HG03558 (cell line): ENCODE measurements at regions not wholly inside any gene's neighbourhood (a gene's known extent, or its start where the extent isn't known, plus 50 kb on each side); places are given as distances from the start of the nearest gene placed in this dataset.

Source experiments
- ATAC-seq: cut with Tn5 transposase; IDR thresholded peaks from one replicate; pipeline ENCODE4 v1.9.1; 2021; ENCODE audit warnings: moderate number of reproducible peaks; ENCODE audit not compliant: unreplicated experiment; ENCODE audit errors: extremely low read depth

DNA sequence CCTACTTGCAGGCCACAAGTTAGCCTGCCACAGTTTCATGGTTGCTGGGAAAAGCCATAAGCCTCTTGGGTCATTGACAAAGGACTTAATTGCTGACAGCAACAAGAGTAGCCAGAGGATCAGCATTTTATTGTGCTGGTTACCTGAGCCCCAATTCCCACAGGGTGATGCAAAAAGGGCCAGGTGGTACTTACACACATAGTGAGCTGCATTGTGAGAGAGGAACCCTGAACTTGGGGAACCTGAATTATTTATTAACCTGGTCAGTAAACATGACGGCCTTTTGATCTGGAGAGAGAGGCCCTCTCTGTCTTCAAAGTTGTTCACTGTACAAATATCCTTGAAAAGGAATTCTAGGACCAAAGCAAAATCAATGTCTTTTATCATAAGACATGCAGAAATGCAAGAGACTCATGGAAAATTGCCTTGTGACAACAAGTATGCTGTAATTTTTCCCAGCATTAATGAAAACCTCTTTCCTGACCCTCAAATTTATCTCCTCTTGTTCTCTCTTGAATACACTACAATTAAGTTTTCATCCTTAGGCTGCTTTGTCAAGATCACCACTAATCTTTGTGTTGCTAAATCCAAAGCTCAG lies 102.9 kb upstream of the PHYHIPL start:
- no peak for ATAC-seq

DNA sequence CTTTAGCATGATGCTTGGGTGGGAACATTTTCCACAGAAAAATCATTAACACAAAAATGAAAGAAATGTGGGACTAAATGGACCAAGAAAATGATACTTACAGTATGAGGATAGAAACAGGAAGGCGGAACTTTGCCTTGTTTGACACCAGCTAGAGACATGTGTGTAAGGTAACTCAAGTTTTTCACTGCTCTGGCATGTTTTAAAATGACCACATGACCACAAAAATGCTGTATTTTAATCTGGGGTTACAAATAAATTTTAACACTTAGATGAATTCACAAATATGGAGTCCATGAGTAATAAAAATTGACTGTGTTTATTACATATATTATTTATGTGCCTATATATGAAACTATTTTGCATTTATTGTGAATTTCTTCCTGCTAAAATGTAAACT lies 100.9 kb upstream of the PHYHIPL start:
- ATAC-seq, result no peak

DNA sequence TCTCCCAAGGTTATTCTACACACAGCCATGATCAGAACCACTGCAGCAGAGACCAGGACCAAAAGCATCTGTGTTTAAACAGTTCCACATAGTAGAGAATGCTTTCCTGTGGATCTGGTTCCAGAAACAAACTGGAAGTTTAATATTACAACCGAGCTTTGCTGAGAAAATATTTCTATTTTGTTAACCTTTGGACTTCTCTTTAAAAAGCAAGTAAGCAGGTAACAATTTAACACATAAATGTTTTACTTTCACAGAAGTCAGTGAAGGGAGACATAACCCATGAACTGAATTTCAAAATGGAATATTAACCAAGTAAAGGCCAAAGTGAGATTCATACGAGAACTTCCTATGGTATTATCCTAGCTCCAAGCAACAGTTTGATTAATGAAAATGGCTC lies 98.6 kb upstream of the PHYHIPL start:
- no peak for ATAC-seq

DNA sequence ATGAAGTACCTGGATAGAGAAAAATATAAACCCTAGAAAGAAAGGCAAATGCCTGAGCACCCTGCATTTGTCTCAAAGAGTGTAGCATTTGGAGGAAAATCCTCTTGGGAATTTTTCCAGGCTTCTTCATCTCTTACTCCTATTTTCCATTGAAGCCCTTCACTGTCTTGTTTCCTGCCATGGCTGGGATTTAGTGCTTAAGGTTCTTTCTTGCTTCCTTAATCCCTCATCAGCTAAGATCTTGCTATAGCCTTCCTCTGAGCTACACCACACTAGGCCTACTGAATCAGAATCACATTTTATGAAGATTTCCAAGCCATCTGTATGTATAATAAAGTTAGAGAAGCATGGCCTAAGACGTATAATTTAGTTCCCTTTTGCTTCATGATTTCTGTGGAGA lies 97.5 kb upstream of the PHYHIPL start:
- no peak for ATAC-seq

DNA sequence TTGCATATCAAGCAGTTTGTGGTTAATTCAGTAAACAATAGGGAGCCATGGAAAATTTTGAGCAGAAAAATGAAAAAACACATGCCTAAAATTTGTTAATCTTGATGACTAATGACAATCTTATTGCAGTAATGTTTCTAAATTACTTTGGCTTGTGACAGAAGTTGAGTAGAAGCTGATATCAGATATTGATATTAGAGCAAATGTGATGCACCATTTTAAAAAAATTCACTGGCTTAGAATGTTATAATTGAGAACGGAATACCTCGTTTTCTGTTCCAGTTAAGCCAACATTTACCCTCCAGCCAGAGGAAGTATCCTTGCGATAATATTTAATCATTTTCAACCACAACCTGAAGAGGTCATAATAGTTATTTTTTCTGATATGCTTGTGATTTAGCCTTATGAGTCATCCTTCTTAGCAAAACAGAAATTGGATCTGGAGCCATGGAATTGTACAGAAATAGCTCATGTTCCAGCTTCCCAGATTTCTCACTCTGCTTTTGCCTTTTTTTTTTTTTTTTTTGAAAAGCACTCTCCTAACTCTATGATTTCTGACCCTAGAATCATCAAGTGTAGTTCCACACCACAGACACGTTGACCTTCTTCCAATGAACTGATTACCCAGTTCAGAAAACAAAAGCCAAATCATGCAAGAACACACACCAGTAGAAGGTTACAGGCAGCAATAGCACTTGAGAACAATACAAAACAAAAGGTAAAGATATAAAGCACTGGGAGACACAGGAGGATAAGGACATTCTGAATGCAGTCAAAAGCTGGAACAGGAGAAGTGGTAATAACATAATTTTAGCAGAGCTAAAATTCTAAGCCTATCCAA lies 96.8 kb upstream of the PHYHIPL start:
- no peak for ATAC-seq

DNA sequence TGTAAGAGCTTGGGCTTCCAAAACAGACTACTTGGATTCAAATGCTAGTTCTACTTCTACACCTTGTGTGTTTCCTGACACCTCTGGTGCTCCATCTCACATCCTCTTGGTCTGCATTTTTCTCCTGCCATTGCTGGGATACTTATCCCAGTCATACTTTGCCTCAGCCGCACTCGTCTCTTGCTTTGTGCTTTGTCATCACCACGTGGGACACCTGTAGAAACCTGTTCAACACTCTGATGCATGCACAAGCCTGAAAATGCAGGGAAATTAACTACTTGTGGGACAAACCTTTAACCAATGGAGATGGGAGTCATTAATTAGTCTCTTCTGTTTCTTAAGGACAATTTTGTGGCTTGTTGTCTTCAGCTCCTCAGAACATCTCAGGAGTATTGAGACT lies 94.2 kb upstream of the PHYHIPL start:
- ATAC-seq, result no peak

DNA sequence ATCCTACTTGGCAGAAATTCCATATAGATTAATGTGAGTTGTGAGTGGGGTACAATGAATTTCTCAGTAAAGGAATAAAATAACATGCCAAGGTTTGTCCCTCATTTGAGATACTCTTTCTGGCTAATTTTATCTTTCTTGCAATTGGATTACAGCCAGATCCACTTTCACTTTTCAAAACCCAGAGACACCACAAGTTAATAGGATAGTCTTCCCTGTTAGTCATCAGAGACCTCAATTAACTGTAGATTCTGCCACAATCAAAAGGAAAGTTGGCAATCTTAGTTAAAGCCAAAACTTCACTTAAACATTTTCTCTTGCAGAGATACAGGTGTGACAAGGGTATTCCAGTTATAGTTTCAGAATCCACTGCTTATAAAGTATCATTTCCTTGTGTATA lies 91.4 kb upstream of the PHYHIPL start:
- no peak for ATAC-seq

DNA sequence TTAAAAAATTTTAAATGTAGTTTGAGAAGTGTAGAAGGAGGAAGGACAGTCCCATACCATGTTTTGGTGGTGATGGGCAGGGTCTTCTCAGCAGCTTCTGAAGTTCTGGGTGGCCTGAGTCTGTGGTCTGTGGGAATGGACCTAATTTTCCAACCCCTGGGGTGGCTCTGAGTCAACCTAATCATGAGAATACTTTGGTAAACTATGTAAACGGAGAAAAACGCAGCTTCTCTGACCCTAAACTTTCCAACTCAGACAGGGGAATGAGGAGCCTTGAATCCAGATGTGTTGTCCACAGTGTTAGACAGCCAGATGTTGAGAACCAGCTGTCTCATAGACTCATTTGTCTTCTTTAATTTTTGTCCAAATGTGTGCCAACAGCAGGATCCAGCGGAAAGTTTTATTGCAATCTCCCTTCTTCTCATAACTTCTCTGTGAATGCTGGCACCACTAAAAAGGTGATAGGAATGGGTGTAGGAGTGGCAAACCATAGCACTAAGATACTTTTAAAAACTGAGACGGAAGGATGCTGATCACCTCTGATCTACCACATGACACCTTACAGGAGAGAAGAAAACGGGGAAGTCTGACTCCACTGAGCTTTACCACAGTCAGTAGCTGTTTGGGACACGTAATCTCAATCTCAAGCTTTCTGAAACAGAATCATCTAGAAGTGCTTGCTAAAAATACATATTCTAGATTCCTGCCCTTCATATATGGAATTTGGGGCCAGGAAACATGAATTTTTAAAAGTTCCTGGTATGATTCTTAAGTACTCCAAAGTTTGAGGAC lies 90.5 kb upstream of the PHYHIPL start:
- no peak for ATAC-seq

DNA sequence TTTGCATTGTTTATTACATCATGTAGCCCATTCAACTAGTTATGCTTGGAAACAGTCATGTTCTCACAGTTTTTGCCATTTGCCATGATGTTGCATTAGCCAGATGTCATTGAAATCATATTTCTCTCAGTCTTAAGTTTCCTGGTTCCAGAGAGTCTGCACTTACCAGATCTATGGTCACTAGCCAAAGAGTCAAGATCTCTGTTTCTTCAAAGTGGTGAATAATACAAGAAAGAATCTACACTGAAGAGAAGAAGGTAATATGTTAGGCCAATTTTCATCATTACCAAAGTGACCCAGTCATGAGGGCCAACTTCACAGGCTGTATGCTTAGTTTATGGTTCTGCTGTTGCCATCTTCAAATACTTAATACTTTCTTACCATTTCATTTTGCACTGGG lies 89.0 kb upstream of the PHYHIPL start:
- no peak for ATAC-seq

DNA sequence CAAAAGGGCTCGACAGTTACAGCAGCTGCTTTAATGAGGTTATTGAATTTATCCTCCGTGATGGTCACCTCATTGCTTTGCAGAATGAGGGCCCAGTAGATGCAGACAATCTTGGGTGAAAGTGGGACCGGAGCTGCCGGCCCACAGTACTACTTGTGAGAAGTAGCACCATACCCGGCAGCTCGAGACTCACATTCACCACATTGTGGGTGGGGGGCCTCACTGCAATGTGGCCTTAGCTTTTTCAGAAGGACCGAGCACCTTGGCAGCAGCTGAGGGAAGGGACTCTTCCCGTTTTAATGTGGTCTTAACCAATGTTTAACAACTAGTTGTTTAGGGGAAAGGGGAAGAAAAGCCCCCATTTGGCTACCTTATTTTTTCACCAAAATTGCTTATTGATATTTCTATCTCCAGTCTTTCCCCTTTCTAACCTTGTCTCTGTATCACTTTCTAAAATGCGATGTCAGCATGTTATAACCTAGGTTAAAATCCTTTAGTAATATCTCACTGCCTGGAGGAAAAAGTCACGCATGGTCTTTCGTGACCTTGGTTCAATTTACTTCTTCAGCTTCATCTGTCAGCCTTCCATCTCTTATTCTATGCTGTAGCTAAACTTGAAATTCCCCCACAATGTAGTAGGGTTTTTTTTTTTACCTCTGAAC lies 87.4 kb upstream of the PHYHIPL start:
- ATAC-seq, result no peak

DNA sequence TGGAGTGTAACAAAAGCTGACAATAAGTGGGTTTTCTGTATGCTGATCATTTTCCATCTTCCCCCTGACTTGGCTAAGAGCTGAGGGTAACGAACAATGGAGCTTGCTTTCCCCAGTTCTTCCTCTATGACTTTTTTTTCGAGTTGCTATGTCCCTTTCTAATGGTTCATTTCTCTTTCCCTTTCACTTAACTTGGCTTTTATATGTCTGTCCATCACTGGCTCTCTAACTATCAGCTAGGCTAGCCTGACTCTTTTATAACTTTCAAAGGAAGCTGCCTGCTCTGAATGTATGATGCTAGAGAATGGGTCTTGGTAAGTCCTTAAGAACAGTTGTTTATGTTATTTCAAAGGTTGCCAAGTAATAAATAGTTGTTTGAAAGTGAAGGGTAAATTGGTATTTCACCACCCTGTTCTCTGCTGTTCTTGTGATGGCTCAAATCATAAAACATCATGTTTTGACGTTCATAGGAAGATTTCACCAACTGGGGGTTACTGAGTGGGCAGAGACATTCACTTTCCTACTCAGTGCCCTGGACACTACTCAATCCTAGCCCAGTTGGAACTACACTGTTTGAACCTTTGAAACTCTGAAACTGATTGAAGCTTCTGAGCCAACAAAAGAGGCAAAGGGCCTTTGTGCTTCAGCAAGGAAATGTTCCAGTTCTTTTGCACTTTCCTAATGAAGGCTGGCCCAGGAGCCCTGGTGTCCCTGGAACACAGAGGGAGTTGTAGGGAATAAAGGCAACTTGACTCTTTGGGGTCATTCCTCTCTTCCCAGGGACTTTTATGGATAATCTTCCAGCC lies 85.4 kb upstream of the PHYHIPL start:
- no peak for ATAC-seq

DNA sequence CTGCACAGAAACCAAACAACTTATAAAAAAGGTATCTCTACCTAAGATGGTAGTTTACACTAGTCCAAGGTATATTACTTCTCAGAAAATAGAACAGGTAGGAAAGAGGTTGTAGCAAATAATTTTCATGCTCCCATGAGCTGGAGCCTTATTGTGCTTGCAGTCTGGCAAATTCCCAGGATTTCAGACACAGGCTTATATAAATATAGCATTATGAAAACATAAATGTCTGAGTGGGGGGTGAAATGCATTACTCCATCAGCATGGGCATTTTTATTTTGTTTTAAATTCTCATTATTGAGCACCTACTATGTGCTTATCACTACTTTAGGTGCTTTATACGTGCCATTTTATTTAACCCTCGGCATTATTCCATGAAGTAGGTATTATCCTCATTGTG lies 83.0 kb upstream of the PHYHIPL start:
- no peak for ATAC-seq

DNA sequence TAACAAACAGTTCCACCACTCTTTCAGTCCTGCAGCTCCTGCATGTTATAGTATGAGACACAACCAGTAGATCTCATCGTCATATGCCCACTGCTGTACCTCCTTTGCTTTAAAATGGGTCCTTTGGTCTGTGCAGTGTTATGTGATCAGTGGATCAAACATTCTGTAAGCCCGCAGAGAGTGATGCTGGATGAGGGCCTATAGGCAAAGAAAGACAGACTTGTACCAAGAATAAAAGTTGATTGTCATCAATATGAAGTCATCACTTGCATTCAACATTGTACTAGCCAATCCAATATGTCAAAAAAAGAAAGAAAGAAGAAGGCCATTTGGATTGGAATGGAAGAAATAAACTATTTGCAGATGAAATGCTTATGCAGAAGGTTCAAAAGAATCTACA lies 79.8 kb upstream of the PHYHIPL start:
- no peak for ATAC-seq

DNA sequence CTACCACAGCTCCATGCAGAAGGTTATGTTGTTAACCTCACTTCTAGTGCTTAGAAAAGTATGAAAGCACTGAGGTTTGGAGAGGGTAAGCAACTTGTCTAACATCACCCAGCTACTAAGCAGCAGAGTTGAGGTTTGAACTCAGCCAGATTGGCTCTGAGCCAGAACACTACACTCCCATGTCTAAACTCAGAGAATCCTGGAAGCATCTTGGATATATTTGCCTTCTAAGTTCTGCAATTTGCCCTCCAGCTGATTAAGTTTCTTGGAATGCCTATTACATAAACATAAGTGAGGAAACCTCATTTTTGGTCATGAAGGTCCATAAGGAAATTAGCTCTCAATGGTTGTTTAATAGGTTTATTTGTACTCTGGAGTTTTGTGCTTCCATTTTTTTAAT lies 78.1 kb upstream of the PHYHIPL start:
- ATAC-seq, result no peak

DNA sequence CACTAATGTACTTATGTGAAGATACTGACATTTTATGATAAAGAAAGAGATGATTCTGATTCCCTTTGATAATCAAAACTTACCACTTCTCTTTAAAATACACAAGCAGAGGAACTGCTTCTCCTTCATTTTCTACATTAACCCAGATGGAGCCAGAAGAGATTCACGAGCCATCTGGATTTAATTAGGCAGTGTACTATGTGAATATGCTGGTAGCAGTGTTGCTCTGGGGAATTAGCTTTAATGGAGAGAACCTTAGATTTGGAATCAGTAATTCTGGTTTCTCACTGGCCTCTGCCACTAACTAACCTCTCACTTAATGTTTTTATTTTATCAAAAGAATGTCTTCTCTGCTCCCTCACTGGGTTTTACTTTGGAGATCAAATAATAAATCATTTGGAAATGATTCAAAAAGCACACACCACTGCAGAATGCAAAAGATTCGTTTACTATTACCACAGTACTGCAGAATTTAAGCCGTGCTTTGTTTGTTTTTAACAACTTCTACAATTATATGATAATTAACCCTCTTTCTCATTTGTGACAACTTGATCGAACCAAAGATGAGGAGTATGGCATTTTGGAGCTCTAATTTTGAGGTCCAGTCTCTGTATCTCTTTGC lies 77.5 kb upstream of the PHYHIPL start:
- ATAC-seq, result no peak

DNA sequence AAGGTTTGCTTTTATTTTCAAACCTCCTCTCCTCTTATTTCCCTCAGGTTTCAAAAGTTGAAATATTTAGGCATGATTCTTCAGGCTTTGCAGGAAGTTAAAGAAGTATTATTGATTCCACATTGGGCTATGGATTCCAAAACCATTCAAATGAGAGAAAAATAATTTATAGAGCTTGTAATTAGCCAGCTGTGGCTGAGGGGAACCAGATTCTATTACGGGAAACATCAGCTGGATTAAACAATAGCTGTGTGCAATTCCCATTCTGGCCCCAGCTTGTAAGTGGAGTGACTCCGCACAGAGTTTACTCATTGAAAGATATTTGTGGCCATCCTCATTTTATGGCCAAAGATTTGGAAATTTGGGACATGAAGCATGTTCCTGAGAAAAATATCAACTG lies 77.0 kb upstream of the PHYHIPL start:
- no peak for ATAC-seq

DNA sequence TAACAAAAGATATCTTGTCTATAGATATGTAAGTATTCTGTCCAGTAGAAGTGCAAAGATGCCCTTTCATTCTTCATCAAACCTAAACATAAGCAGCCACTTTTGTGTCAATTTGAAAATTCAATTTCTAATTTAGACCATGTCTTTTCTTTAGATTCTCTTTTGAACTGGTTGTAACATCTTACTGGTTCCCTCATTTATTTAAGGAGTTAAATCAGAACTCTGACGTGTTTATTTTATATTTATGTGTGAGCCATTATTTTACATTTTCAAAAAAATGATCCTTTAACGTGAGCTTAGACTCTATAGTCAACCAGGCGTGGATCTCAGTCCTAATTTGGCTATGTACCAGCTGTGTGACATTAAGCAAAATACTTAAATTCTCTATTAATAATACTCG lies 74.0 kb upstream of the PHYHIPL start:
- ATAC-seq, result no peak

DNA sequence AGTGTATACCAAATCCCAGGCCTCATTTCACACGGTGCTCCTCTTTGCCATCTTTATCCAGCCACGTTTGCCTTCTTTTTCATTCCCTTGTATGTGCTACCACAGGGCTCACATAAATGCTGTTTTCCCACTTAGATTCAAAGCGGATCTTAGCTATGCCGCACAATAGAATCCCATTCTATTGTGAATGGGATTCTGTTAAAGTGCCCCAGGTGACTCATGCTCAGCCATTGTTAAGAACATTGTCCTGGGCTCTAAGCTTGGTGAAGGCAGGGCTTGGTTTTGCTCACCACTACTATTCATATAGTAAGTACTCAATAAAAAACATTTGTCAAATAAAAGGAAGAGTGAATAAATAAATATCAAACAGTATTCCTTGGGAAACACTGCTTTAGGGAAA lies 72.3 kb upstream of the PHYHIPL start:
- no peak for ATAC-seq

DNA sequence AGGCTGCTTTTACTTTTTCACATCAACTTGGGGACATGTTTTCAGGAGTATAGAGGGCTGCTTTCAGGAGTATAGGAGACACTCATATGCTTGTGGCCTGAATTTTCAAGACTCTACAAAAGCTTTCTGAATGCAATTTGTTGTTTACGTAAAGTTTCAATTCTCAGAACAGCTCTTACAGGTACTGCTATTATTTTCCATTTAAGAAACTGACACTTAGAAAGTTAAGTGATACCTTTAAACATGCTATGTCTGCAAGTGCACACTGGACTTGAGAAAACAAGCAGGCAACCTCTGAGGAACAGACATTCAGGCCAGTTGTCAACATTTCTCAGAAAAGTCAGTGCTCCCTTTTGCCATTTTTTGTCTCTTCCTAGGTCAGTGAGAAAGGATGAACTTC lies 70.0 kb upstream of the PHYHIPL start:
- no peak for ATAC-seq

DNA sequence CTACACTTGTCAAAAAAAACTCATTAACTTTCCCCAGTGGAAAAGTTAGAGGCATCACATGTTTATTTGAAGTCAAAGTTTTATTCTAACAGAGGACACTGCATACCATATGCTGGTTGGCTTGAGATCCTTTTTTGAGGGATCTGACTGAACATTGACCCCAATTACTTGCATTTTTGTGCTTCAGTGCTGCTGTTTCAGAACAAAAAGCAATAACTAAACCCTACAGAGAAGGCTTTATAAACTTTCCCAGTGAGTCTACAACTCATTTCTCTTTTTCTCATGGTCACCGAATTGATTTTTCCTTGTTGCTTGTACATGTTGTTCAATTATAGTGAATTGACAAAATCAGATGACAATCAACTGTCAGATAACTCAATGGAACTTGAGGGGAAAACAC lies 69.3 kb upstream of the PHYHIPL start:
- ATAC-seq, result no peak
